ENCODE measurements at regions not wholly inside any gene's neighbourhood (a gene's known extent, or its start where the extent isn't known, plus 50 kb on each side); places are given as distances from the start of the nearest gene placed in this dataset.

- DNase-seq (ENCODE audit: low read depth in 1 of 2, low spot score in 1 of 2): no peak
Measured at GRCh38 chr2:134109725-134110124, 144.1 kb upstream of the MGAT5 start.

- no peak for DNase-seq (ENCODE audit: low read depth in 1 of 2, low spot score in 1 of 2)
Measured at GRCh38 chr2:134110532-134110931, 143.3 kb upstream of the MGAT5 start.

- DNase-seq (ENCODE audit: low read depth in 1 of 2, low spot score in 1 of 2): no peak
Measured at GRCh38 chr2:134117676-134118075, 136.2 kb upstream of the MGAT5 start.

GRCh38 chr2:134118279-134119116 lies 135.4 kb upstream of the MGAT5 start:
- peak; percentile 58 to 62 for DNase-seq (ENCODE audit: low read depth in 1 of 2, low spot score in 1 of 2)

- no peak for DNase-seq (ENCODE audit: low read depth in 1 of 2, low spot score in 1 of 2)
Measured at GRCh38 chr2:134119117-134119712, 134.7 kb upstream of the MGAT5 start.

- peak; percentile 59 to 70 for DNase-seq (ENCODE audit: low read depth in 1 of 2, low spot score in 1 of 2)
Measured at GRCh38 chr2:134119713-134120405, 134.0 kb upstream of the MGAT5 start.

- peak in 1 of 2 donors; percentile 19 for DNase-seq (ENCODE audit: low read depth in 1 of 2, low spot score in 1 of 2)
Measured at GRCh38 chr2:134120406-134120732, 133.5 kb upstream of the MGAT5 start.

GRCh38 chr2:134120733-134121630 lies 132.9 kb upstream of the MGAT5 start:
- peak; percentile 34 to 53 for DNase-seq (ENCODE audit: low read depth in 1 of 2, low spot score in 1 of 2)

GRCh38 chr2:134122610-134123009 lies 131.3 kb upstream of the MGAT5 start:
- DNase-seq (ENCODE audit: low read depth in 1 of 2, low spot score in 1 of 2): no peak

GRCh38 chr2:134123332-134123731 lies 130.5 kb upstream of the MGAT5 start:
- DNase-seq (ENCODE audit: low read depth in 1 of 2, low spot score in 1 of 2): no peak

- no peak for DNase-seq (ENCODE audit: low read depth in 1 of 2, low spot score in 1 of 2)
Measured at GRCh38 chr2:134124047-134124753, 129.7 kb upstream of the MGAT5 start.

- peak in 1 of 2 donors; percentile 26 for DNase-seq (ENCODE audit: low read depth in 1 of 2, low spot score in 1 of 2)
Measured at GRCh38 chr2:134127496-134127895, 126.4 kb upstream of the MGAT5 start.

- no peak for DNase-seq (ENCODE audit: low read depth in 1 of 2, low spot score in 1 of 2)
Measured at GRCh38 chr2:134128746-134129145, 125.1 kb upstream of the MGAT5 start.

- DNase-seq (ENCODE audit: low read depth in 1 of 2, low spot score in 1 of 2): no peak
Measured at GRCh38 chr2:134129900-134130537, 123.9 kb upstream of the MGAT5 start.

- no peak for DNase-seq (ENCODE audit: low read depth in 1 of 2, low spot score in 1 of 2)
Measured at GRCh38 chr2:134131681-134132489, 122.0 kb upstream of the MGAT5 start.

- DNase-seq (ENCODE audit: low read depth in 1 of 2, low spot score in 1 of 2): no peak
Measured at GRCh38 chr2:134132490-134132857, 121.4 kb upstream of the MGAT5 start.

- DNase-seq (ENCODE audit: low read depth in 1 of 2, low spot score in 1 of 2): no peak
Measured at GRCh38 chr2:134133622-134134312, 120.1 kb upstream of the MGAT5 start.

GRCh38 chr2:134134313-134134706 lies 119.6 kb upstream of the MGAT5 start:
- DNase-seq (ENCODE audit: low read depth in 1 of 2, low spot score in 1 of 2): no peak

GRCh38 chr2:134134827-134135226 lies 119.0 kb upstream of the MGAT5 start:
- no peak for DNase-seq (ENCODE audit: low read depth in 1 of 2, low spot score in 1 of 2)

Measured in stimulated activated CD4-positive, alpha-beta T cell treated with anti-CD3 and anti-CD28 coated beads, Interleukin-15, amount 100 ng/mL, for 1 hour (primary cell).